BE2C (cell line): ENCODE measurements at regions not wholly inside any gene's neighbourhood (a gene's known extent, or its start where the extent isn't known, plus 50 kb on each side); places are given as distances from the start of the nearest gene placed in this dataset.

Experiments used
- DNase-seq: peaks from one replicate; pipeline ENCODE4 v3.0.0-alpha.2; 2020
- H3K27me3 ChIP-seq: fragments of 250-450 bp; sonication (Bioruptor Pico); 2 replicates; pipeline ENCODE4 v1.5.1; 2020; ENCODE audit warnings: mild to moderate bottlenecking
- H3K36me3 ChIP-seq: fragments of 250-450 bp; sonication (Bioruptor Pico); 2 replicates; pipeline ENCODE4 v1.5.1; 2020; ENCODE audit warnings: mild to moderate bottlenecking
- H3K4me1 ChIP-seq: fragments of 250-450 bp; sonication (Bioruptor Pico); 2 replicates; pipeline ENCODE4 v1.5.1; 2020
- H3K4me3 ChIP-seq: 2 replicates; pipeline ENCODE4 v1.5.1; 2011; ENCODE audit warnings: low read depth, low read length
- H3K9me3 ChIP-seq: fragments of 250-450 bp; sonication (Bioruptor Pico); 2 replicates; pipeline ENCODE4 v1.5.1; 2020
- CTCF ChIP-seq: IDR thresholded peaks from 2 replicates; pipeline ENCODE4 v1.5.1; 2012; ENCODE audit warnings: mild to moderate bottlenecking, low read depth, low read length

DNA sequence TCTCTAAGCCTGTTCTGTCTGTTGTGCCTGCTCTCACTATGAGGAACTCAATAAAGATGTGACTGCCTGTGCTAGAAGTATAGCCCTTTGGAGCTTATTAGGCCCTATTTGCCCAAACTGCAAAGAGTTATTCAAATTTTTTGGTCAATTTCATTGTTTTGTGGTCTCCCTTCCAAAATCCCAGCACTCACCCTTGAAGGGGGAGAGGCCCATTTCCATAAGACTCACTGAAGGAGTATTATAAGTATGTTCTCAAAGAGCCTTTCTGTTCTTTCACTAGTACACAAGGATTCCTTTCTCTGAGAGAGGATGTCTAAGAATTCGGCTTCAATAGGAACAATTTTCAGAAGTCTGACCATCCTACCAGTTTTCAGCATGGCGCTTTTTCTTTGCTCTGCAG lies 641.9 kb upstream of the REG3G start:
- no peak for DNase-seq
- TF ChIP-seq CTCF: no peak
- H3K27me3 ChIP-seq: no peaks in the 10 kb centered on the region
- no peak overlapping the region for H3K4me3 ChIP-seq
- no peaks in the 10 kb centered on the region for H3K4me1 ChIP-seq
- no peaks in the 10 kb centered on the region for H3K9me3 ChIP-seq
- no peaks in the 10 kb centered on the region for H3K36me3 ChIP-seq

DNA sequence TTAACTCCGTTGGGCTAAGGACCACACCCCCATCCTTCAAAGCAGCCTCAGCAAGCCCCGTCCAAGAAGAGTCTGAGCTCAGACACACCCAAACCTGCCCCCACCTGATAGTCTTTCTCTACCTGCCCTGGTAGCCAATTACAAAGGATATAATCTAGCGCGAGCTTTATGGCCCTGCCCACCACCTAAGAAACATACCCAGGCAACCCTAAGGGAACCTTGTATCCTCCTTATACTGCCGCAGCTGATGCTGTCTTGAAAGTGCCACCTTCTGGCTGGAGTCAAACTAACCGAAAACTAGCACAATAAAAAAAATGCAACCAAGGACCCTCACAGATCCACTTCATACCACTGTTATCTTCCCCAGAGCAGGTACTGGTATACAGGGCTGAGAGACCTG lies 628.3 kb upstream of the REG3G start:
- Histone ChIP-seq H3K9me3 (no peaks in the 10 kb centered on the region), H3K27me3 (no peaks in the 10 kb centered on the region), H3K4me1 (no peaks in the 10 kb centered on the region), H3K36me3 (no peaks in the 10 kb centered on the region), H3K4me3 (no peak overlapping the region)
- TF ChIP-seq CTCF: no peak
- no peak for DNase-seq

- H3K36me3 ChIP-seq: no peaks in the 10 kb centered on the region
- H3K4me3 ChIP-seq: no peak overlapping the region
- H3K27me3 ChIP-seq: no peaks in the 10 kb centered on the region
- no peaks in the 10 kb centered on the region for H3K9me3 ChIP-seq
- no peak for TF ChIP-seq CTCF
- no peaks in the 10 kb centered on the region for H3K4me1 ChIP-seq
- no peak for DNase-seq
These were observed 617.3 kb upstream of the REG3G start for GRCh38 chr2:78407960-78408794.

- TF ChIP-seq CTCF: no peak
- Histone ChIP-seq H3K36me3 (no peaks in the 10 kb centered on the region), H3K4me1 (no peaks in the 10 kb centered on the region), H3K4me3 (no peak overlapping the region), H3K9me3 (no peaks in the 10 kb centered on the region), H3K27me3 (no peaks in the 10 kb centered on the region)
- DNase-seq: peak; percentile 35
These were observed 616.7 kb upstream of the REG3G start for GRCh38 chr2:78408795-78409118.

DNA sequence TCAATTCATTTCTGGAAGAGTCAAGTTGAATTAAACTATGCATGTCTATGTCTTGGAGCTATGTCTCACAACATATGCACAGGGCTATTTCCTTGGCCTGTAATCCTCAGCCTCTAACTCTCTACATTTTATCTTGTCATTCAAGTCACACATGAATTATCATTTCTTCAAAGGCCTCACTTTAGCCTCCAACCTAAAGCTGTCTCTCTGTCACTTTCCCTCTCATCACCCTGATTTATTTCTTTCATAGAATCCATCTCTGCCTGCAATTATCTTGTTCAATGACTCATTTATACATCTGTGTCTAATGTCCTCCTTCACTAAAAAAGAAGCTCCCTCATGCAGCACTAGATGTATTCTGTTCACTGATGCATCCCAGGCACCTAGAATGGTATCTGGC lies 614.2 kb upstream of the REG3G start:
- no peaks in the 10 kb centered on the region for H3K4me1 ChIP-seq
- no peaks in the 10 kb centered on the region for H3K27me3 ChIP-seq
- H3K4me3 ChIP-seq: no peak overlapping the region
- DNase-seq: no peak
- no peak for TF ChIP-seq CTCF
- no peaks in the 10 kb centered on the region for H3K36me3 ChIP-seq
- no peaks in the 10 kb centered on the region for H3K9me3 ChIP-seq

GRCh38 chr2:78416625-78417300 lies 608.7 kb upstream of the REG3G start:
- Histone ChIP-seq H3K36me3 (no peaks in the 10 kb centered on the region), H3K4me1 (no peaks in the 10 kb centered on the region), H3K4me3 (no peak overlapping the region), H3K9me3 (no peaks in the 10 kb centered on the region), H3K27me3 (no peaks in the 10 kb centered on the region)
- TF ChIP-seq CTCF: no peak
- no peak for DNase-seq
